HCT116 (cell line): ENCODE measurements at regions not wholly inside any gene's neighbourhood (a gene's known extent, or its start where the extent isn't known, plus 50 kb on each side); places are given as distances from the start of the nearest gene placed in this dataset.

Experiments used
- YY1 ChIP-seq: IDR thresholded peaks from 2 replicates; pipeline ENCODE4 v1.6.1; 2011; ENCODE audit warnings: low read length, low read depth, moderate library complexity, mild to moderate bottlenecking; ENCODE audit not compliant: insufficient replicate concordance; ENCODE audit errors: extremely low read depth
- TF ChIP-seq, protein P1 (sequence below), 3 experiments: fragments of 200-600 bp in 1 of 3; sonication (generic) in 1 of 3; IDR thresholded peaks in 2 of 3; conservative IDR thresholded peaks in 1 of 3; 2 replicates each; pipeline ENCODE4 v1.5.1; 2012 to 2017; ENCODE audit warnings: low read depth in 2 of 3, low read length in 2 of 3, antibody characterized with exemption in 1 of 3, borderline replicate concordance in 1 of 3, control low read depth in 1 of 3, mild to moderate bottlenecking in 1 of 3, mixed read lengths in 1 of 3, mixed run types in 1 of 3, moderate library complexity in 1 of 3; ENCODE audit not compliant: insufficient read depth in 1 of 3

DNA sequence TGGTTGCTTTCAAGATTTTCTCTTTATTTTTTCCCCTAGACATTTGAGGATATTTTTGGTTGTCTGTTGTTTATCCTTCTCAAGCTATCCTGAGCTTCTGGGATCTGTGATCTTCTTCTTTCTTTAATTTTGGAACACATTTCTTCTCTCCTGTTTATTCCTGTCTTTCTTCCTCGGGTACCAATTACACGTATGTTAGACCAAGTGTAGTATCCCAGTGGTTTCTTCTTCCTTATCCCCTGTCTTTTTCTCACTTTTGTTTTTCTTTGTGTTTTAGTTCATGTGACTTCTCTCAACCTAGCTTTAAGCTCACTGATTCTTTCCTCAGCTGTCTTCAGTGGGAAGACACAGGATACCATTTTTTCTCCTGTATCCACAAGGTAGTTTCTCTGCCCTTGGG is 120.0 kb downstream of the GALR1 start:
- TF ChIP-seq YY1 = no peak
- TF ChIP-seq, protein P1, sequence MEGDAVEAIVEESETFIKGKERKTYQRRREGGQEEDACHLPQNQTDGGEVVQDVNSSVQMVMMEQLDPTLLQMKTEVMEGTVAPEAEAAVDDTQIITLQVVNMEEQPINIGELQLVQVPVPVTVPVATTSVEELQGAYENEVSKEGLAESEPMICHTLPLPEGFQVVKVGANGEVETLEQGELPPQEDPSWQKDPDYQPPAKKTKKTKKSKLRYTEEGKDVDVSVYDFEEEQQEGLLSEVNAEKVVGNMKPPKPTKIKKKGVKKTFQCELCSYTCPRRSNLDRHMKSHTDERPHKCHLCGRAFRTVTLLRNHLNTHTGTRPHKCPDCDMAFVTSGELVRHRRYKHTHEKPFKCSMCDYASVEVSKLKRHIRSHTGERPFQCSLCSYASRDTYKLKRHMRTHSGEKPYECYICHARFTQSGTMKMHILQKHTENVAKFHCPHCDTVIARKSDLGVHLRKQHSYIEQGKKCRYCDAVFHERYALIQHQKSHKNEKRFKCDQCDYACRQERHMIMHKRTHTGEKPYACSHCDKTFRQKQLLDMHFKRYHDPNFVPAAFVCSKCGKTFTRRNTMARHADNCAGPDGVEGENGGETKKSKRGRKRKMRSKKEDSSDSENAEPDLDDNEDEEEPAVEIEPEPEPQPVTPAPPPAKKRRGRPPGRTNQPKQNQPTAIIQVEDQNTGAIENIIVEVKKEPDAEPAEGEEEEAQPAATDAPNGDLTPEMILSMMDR (IDR thresholded peaks at IDR 0.05 in 2 of 3, conservative IDR thresholded peaks at IDR 0.05 in 1 of 3; ENCODE audit: borderline replicate concordance in 1 of 3, insufficient read depth in 1 of 3, low read depth in 2 of 3, low read length in 2 of 3) = no peak
